IMR-90 (cell line): ENCODE measurements at regions not wholly inside any gene's neighbourhood (a gene's known extent, or its start where the extent isn't known, plus 50 kb on each side); places are given as distances from the start of the nearest gene placed in this dataset.

Experiments used
- CHD1 ChIP-seq: IDR thresholded peaks from 2 replicates; pipeline ENCODE4 v1.6.1; 2012; ENCODE audit warnings: low read depth, low read length, improper control_type of control experiment
- TF ChIP-seq, protein P1 (sequence below): conservative IDR thresholded peaks from 2 replicates; pipeline ENCODE4 v1.5.1; 2012; ENCODE audit warnings: mild to moderate bottlenecking, low read depth, low read length, improper control_type of control experiment

DNA sequence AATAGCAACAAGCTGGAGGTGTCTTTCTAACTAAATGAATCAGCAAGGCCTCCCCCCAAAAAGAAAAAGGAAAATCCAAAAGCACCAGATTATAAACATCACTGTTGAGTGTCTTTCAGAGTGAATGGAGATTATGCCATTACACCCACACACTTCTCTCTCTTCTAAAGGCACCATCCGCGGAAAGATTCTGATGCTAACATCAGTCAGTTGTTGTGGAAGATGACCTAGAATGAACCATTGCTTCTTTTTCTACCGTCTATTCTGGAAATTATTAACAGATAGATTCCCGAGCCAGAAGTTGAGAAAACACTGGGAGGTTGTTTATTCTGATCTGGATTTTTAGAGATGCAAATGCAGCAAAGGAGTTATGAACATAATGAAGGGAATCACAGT is 60.9 kb upstream of the FAM20A start:
- TF ChIP-seq, protein P1, sequence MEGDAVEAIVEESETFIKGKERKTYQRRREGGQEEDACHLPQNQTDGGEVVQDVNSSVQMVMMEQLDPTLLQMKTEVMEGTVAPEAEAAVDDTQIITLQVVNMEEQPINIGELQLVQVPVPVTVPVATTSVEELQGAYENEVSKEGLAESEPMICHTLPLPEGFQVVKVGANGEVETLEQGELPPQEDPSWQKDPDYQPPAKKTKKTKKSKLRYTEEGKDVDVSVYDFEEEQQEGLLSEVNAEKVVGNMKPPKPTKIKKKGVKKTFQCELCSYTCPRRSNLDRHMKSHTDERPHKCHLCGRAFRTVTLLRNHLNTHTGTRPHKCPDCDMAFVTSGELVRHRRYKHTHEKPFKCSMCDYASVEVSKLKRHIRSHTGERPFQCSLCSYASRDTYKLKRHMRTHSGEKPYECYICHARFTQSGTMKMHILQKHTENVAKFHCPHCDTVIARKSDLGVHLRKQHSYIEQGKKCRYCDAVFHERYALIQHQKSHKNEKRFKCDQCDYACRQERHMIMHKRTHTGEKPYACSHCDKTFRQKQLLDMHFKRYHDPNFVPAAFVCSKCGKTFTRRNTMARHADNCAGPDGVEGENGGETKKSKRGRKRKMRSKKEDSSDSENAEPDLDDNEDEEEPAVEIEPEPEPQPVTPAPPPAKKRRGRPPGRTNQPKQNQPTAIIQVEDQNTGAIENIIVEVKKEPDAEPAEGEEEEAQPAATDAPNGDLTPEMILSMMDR: no peak
- no peak for TF ChIP-seq CHD1
